NCI-H2227 (cell line): ENCODE measurements at regions not wholly inside any gene's neighbourhood (a gene's known extent, or its start where the extent isn't known, plus 50 kb on each side); places are given as distances from the start of the nearest gene placed in this dataset.

Source experiments
- DNase-seq: peaks from one replicate; lab custom pipeline; 2025; ENCODE audit not compliant: unreplicated experiment; lab: John Stamatoyannopoulos, UW

DNA sequence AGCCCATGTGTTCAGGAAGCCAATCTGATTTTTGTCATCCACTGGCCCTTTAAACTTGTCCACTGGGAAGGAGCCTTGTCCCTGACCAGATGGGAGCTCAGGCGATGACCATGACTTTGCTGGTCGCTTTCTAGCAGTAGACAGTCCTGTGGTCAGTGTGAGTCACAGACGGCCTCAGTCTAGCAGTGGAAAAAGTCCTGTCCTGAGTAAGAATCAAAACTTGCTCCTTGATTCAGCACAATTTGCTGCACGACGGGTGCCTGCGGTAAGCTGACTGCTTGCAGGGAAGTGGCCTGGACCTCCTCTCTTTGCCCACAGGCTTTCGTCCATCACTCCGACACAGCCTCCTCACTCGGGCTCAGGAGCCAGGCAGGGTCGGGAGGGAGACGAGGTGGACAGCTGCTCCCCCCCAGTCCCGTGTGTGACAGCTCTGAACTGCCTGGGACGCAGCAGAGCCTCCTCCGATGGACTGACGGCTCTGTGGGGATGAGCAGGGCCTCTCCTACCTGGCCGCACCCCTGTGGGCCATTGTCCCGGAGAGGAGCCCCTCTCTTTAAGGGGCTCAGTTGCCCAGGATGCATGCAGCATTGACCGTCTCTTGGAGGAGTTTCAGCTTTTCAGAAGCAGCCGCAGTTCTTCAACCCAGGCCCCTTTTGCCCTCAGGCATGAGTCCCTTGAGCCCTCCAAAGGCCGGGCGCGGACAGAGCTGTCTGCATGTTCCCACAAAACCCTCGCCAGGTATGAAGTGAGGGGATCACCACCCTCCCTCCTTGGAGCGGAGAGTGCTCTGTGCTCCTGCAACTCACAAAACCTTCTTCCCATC is 209.2 kb downstream of the ANKRD60 start:
- no peak for DNase-seq

DNA sequence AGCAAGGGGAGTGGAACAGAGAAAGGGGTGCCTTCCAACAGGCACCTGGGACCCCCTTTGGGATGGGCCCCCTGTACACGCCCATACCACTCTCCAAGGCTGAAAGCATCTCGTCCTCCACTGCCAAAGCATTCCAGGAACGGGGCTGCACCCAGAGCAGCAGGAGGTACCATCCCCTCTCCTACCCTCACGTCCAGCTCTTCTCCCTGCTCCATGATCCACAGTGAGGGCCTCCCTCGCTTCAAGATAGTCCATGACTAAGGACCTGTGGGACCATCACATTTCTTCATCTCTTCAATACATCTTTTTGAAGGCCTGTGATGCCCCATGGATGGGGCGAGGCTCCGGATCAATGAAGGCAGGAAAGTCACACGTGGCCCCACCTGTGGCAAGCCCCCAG is 209.9 kb downstream of the ANKRD60 start:
- no peak for DNase-seq

DNA sequence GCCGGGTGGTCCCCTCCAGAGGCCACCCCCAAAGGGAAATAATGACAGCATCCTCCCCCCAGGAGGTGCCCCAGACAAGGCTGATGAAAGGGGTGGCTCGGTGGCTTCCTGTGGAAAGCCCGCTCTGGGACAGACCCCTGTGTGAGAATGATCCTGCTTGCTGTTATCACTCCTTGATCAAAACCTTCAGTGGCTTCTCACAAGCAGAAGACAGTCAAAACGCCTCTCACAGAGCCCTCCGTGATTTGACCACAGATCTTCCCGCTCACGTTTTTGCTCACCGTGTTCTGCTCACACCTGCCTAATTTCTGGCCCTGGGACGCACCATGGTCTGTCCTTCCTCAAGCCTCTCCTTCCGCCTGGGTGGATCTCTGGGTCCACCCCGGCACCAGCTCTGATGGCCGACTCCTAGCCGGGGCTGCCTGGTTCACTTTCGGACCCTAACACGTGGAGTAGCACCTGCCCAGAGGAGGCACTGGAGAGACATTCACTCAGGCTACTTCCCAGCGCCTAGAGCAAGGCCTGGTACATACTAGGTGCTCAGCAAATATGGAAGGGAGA is 210.4 kb downstream of the ANKRD60 start:
- no peak for DNase-seq

DNA sequence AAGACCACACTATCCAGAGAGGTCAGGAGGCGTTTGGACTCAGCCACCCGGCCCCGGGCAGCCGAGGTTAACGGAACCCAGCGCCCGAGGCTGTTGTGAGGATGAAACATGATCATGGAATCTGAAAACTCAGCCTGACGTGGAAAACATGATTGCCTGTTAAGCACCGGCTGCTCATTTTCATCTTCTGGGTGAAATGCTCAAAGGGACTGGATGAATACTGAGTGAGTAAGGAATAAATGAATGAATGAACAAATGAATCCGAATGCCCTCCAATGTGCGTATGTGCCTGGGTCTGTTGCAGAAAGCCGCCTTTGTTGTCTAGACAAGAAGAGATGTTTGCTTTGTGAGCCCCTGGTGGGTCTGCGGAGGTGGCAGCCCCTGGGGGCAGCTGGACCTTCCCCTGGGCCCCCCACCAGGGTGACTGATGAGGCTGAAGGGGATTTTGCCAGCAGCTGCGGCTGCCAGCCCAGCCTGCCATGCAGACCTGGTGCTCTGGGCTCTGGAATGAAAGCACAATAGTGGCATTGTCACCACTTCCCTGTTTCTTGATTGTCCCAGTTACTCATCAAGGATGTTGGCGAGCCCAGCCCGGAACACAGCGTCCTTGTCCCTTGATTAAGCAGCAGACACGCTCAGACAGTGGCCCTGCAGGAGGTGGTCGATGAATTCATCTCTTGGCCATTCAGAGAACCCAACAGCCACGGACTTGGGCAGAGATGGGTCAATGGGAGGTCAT is 211.1 kb downstream of the ANKRD60 start:
- no peak for DNase-seq

DNA sequence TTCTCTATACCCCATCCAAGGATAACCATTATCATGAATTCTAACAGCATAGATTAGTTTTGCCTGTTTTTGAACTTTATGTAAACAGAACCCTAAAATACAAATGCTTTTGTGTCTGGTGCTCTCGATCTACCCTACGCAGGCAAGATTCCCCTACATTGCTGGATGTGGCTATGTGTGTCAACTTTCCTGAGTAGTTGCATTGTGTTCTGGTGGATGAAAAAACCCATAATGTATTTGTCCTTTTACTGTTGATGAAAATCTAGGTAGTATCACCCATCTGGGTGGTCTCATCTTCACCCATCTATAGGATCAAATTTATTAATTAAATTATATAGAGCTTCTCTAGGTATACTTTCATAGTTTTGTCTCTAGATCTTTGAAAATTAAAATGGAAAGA is 211.7 kb downstream of the ANKRD60 start:
- no peak for DNase-seq

DNA sequence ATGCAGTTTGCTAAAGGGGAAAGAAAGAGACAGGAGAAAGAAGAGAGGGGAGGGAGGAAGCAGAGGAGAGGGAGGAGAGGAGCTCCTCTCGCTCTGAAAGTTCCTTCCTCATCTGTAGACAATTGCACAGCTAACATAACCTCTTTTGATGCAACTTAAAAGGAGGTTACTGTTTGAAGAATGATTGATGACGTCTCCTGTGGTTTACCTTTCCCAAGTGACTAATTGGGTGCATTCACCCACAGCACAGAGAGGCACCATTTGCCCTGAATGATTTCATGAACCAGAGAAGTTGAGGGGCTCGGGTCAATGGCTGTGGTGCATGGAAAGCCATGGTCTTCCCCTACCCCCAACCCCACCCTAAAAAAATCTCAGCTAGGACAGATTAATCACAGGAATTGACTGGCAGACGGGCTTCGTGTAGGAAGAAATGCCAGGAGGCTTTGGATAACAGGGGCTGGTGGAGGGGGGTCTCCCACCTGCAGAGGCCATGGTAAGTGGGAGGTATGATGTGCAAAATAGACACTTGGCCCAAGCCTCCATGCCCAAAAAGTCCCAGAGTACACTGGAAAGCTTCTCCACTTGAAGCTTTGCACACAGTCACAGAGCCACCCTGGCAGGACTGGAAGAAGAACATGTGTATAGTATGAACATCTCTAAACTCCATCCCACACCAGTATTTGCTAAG is 213.7 kb downstream of the ANKRD60 start:
- DNase-seq, result no peak

DNA sequence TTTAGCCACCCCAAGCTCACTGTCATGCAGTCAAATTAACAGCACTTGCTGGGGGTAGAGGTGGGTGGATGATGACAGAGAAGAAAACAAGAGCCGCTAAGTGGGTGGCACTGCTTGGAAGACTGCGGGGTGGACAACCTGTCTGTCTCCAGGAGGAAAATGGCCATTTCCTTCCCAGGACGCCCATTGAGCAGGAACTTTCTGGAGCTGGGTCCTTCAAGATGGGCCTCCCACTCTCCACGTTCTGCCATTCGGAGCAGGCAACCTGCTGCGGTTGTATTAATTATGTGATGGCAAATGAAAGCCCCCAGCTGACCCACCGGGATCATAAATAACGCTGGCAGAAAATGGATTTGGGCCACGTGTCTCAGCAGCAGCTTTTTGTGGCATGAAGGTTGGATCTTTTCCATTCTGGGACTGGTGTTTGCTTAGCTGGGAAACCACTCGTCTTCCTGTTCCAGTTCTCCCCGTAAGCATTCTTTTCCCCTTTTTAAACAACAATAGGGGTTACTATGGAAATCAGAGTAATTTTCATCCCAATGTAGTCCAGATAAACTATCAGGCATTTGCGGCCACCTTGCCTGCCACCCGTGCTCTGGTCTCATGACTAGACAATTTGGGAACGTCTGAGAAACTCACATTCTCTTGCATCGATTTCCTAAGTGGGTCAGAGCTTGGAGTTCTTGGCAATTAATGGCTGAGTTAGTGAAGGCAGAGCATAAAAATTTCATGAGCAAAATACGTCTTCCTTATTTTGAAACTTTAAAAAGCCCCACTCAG is 215.5 kb downstream of the ANKRD60 start:
- DNase-seq, result no peak

DNA sequence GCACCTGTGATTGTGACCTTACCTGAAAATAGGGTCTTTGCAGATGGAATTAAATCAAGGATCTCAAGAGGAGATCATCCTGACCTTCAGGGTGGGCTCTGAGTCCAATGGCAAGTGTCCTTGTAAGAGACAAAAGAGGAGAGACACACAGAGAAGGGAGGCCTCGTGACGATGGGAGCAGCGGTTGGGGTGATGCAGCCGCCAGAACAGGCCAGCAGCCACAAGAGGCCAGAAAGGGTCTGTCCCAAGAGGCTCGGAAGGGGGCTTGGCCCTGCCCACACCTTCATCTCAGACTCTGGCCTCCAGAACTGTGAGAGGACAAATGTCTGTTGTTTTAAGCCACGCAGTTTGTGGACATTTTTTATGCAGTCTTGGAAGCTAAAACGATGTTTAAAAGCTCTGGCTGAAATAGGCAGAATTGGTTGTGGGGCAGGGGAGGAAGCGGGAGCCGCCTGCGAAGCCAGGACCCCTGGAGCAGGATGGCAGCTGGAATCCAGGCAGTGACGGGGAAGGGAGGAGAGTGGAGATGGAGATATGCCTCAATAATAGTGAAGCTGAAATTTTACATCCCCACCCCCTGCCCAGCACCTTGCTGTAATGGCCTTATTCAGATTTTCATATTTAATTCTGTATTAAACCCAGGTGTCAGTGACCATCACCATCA is 216.4 kb downstream of the ANKRD60 start:
- no peak for DNase-seq

DNA sequence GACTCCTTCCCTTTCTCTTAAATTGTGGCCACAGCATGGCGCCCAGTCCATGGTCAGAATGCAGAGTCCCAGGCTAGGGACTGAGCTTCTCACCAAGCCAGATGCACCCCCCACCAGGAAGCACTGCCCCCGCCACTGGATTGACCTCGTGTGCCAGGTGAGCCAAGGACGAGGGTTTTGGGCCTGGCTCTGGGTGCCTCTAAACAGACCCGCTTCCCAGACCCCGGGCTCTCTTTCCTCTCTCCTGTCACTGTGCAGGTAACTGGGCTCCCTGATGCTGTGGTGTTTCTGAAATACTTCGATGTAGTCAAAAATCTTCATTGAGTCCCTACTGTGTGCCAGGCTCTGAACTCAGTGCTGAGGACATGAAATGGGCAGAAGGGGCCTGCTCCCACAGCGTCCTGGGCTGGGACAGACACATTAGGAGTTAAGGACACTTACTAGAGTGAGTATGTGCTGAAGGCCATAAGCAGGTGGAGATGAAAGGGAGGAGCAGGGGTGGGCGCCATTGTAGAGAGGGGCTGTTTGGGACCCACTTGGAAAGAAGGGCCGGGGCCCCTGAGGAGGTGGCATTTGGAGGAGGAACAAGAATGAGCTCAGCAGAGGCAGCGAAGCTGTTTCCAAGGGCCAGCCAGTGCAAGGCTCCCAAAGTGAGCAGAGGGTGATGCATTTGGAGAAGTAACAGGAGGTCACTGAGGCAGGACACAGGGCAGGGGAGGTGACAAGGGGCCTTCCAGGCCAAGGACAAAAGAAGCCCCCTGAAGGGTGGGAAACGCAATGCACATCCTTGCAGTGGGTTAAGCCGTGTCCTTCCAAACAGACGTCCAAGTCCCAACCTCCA is 217.1 kb downstream of the ANKRD60 start:
- DNase-seq, result no peak

DNA sequence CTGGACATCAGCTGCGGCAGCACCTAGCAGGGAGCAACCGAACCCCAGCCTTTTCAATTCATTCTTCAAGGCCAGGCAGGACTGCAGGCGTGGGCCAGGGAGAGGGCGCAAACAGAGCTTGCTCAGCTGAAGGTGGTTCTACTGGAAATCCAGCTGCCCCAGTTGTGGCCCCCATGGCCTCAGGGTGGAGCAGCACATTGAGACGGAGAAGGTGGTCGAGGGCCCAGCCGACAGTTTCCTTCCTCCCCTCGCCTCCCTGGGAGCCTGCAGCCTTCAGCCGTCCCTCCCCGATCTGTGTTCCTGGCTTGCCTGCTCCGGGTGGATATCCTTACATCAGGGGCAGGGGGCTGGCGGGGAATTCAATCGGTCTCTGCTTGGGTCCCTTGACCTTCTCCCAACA is 217.8 kb downstream of the ANKRD60 start:
- no peak for DNase-seq

DNA sequence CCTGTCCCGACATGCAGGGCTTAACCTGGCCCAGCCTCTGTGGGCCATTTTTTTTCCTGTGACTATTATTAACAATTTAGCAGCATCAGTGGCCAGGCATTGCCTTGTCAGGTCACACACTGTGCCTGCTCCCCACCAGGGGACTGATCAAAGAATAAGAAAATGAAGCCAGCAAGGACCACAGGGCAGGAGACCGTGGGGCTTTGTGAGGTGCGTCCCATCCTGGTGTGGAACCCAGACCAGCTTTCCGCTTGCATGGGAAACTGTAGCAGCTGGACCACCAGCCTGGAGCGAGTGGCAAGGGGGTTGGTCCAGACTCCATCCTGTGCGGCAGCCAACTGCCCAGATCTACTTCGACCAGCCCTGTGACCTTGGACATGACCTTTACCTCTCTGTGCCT is 218.3 kb downstream of the ANKRD60 start:
- DNase-seq, result no peak

DNA sequence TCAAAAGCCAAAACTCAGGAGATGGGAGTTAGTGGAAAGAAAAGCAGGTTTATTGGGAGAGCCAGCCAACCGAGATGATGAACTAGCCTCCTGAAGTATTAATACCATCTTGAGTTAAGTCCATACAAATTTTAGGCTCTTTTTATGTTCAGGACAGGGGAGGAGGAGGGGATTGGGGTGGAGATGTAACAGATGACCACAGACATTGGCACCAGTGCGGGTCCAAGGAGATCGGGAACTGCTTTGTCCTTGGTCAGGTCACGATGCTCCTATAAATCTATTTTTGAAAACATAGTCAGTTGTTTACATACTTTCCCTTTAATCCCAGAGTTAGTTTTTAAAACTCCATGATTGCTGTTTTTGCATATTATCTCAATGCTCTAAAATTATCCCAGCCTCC is 219.6 kb downstream of the ANKRD60 start:
- no peak for DNase-seq

DNA sequence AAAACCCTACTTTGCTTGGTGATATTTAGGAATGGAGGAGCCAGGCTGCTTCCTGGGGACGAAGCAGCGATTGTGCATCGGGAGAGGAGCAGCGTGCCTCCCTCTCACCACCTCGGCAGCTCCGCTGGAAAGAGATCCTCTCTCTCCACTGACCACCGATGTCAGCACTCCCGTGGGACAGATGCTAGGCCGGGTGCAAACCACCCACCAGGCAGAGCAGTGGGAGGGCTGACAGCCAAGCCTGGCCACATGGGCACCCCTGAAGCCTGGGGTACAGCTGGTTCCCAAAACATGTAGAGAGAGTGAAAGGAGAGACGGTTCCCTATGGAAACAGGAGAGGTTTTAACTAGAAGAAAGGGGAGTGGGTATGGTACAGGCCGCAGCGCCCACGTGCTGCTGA is 220.0 kb downstream of the ANKRD60 start:
- DNase-seq, result no peak

DNA sequence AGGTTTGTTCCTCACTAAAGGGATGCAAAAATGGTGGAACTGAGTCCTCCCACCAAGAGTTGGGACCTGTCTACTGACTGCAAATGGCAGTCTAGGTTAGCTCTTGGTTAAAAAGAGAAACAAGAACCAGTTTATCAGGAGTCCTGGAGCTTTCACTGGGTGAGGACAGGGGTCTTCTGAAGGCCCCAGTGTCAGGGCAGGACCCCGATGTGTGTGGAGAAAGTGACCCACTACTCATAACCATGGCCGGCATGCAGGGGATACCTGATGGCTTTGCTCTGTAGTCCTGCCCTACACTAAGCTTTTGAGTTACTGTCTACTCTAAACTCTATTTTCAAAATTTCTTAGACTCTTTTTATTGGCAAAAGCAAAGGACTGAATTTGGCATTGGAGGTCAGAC is 220.5 kb downstream of the ANKRD60 start:
- no peak for DNase-seq

DNA sequence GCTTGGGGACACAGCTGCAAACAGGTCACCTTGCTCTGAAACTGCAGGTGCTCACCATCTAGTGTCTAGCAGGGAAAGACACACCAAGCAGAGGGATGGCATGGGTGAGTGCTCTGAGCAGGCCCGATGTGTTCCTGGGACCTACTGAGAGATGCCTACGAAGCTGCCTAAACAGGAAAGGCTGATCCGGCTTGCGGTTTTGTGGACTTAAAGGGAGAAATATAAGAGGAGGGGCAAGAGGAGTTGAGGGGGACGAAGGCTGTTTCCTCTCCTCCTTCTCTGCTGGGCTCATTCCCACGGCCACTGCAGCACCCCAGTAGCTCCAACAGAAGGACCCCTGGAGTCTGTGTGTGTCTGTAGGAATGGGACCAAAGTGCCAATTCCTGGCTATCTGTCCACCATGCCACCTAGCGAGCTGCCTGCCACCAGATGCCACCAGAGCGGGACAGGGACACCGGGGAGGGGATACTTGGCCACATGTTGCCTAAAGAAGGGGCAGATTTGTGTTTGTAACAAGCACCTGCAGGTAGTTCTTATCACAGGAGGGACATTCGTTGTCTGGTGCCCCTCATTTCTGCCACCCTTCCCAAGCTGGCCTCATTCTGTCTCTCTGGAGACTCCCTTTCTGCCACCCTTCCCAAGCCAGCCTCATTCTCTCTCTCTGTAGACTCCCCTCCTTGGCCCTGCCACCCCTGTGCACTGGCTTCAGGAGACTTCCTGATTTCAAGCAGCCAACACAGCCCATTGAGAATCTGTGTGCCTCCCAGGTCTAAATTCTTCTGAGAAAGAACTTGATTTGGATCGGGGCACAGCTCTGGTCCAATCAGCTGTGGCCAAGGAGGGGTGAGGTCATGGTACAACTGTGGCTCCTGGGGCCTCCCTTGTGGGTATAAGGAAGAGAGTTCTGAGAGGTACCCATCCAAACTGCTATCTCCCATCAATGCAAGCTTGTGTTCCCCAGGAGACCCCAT is 221.8 kb downstream of the ANKRD60 start:
- no peak for DNase-seq

DNA sequence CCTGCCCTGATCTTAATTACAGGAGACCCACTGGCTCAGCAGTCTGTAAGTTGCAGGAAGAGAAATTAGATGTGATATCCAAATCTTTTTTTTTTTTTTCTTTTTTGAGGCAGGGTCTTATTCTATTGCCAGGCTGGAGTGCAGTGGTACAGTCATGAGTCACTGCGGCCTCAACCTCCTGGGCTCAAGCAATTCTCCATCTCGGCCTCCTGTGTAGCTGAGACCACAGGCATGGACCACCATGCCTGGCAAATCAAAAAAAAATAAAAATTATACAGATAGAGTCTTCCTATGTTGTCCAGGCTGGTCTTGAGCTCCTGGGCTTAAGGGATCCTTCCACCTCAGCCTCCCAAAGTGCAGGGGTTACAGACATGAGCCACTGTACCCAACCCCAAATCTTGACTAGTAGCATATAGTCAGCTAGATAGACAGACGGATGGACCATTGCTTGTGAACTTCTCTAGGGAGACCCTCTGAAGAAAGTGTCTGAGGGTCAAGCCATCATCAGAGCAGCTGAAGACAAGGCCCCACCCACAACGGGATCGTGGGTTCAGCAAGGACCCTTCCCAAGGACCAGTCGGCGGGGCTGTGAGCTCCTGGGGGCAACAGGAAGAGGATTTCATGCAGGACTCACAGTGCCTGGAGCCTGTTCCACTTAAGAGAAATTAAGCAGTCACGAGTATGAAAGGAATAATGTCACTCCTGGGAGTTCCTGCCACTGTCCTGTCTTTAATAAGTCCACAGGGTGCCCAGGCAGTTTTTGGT is 222.7 kb downstream of the ANKRD60 start:
- no peak for DNase-seq

DNA sequence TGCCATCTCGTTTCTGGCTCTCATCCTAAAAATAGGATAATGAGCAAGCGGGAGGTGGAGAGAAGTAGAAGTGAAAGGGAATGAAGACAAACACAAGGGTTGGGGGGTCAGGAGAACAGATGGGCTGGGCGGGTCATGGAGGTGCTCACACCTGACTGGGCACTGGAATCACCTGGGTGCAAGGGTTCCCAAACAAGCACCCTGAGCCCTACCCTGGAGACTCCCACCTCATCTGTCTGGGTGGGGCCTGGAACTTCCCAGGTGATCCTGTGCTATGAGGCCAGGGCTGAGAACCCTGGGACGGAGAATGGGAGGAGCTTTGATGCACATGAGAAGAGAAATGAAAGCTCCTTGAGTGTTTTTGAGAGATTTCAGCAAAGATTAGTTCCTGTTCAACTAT is 223.6 kb downstream of the ANKRD60 start:
- DNase-seq, result no peak

DNA sequence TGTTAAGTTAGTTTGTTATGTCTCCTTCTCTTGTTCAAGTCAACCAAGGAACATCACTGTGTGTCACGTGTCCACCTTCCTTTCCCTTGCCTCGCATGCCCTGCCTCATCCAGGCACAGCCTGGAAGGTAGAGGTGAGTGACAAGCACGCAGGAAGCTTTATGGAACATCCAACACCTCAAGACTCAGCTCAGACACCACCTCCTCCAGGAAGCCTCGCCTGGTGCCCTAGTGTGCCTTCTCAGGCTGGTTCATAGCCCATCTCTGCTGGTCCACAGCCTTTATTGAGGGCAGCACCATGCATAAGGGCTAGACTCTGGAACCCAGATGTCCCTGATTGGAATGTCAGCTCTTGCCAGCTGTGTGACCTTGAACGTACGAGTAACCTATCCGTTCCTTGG is 224.3 kb downstream of the ANKRD60 start:
- DNase-seq, result no peak
